ENCODE measurements at regions not wholly inside any gene's neighbourhood (a gene's known extent, or its start where the extent isn't known, plus 50 kb on each side); places are given as distances from the start of the nearest gene placed in this dataset.

- DNase-seq = no peak
Measured at GRCh38 chr7:155203059-155203881, 94.4 kb upstream of the INSIG1 start.

DNA sequence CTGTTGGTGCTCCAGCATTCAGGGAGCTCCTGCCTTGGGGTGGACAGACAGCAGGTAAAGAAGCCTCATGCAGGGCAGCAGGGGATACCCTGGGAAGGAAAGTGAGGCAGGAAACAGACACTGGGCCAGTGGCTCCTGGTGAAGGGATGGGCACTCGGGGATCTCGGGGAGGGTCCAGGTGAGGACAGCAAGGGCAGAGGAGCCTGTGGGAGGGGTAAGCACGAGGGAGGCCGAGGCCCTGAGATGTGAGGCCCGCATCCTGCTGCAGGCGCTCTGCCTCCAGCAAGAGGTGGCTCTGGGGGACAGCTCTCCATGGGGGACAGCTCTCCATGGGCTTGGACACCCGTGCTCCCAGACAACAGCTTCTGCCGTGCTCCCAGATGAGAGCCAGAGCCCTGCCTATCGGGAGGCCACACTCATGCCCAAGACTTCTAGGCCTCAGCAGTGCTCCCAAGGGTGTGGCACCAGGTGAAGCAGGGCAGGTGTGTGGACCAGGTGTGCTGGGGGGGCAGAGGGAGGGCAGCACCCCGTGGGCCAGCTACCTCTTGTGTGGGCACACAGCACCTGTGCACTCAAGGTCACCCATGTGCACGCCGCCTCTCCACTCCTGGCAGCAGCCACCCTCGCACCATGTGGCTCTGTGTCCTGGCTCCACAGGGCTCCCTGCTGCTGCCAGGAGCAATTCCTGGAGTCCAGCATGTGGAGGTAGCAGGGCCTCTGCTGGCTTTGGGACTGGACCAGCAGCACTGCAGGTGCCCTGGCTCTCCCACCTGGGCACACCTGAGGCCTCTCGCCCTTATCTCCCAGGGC, 93.6 kb upstream of the INSIG1 start:
- no peak for DNase-seq

GRCh38 chr7:155204744-155205367, 92.8 kb upstream of the INSIG1 start:
- DNase-seq = no peak

- peak; percentile 60 for DNase-seq
Measured at GRCh38 chr7:155205368-155206317, 92.0 kb upstream of the INSIG1 start.

DNA sequence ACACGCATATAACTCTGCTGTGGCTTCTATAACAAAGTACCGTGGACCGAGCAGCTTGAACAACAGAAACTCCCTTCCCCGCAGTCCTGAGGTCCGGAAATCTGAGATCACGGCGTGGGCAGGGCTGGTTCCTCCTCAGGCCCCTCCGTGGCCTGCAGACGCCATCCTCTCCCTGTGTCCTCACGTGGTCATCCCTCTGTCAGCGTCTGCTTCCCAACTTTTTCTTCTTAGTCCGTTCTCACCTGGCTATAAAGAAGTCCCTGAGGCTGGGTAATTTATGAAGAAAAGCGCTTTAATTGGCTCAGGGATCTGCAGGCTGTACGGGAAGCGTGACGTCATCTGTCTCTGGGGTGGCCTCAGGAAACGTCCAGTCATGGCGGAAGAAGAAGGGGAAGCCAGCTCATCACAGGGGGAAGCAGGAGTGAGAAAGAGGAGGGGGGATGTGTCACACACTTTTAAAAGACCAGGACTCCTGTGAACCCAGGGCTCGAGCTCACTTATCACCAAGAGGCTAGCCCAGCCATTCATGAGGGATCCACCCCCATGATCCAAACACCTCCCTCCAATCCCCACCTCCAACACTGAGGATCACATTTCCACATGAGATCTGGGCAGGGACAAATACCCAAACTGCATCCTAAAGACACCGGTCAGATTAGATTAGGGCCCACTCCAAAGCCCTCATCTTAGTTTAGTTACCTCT, 91.2 kb upstream of the INSIG1 start:
- peak; percentile 68 for DNase-seq

DNA sequence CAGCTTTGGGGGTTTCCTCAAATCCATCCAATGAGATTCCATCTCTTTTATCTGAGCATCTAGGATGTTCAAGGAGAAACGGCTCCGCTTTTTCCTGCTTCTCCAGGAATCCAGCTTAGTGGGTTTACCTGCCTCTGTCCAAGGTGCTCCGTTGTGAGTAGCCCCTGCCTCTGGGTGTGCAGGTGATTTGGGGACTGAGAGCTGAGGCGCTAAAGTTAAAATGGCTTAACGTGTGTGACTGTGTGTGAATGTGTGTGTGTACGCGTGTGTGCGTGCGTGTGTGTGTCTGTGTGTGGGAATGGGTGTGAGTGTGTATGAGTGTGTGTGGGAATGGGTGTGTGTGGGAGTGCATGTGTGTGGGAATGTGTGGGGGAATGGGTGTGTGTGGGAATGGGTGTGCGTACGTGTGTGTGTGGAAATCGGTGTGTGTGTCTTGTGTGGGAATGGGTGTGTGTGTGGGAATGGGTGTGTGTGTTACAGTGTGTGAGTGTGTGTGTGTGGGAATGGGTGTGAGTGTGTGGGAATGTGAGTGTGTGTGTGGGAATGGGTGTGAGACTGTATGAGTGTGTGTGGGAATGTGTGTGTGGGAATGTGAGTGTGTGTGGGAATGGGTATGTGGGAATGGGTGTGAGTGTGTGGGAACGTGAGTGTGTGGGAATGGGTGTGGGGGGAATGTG, 90.2 kb upstream of the INSIG1 start:
- no peak for DNase-seq

- no peak for DNase-seq
Measured at GRCh38 chr7:155208681-155209477, 88.8 kb upstream of the INSIG1 start.

DNA sequence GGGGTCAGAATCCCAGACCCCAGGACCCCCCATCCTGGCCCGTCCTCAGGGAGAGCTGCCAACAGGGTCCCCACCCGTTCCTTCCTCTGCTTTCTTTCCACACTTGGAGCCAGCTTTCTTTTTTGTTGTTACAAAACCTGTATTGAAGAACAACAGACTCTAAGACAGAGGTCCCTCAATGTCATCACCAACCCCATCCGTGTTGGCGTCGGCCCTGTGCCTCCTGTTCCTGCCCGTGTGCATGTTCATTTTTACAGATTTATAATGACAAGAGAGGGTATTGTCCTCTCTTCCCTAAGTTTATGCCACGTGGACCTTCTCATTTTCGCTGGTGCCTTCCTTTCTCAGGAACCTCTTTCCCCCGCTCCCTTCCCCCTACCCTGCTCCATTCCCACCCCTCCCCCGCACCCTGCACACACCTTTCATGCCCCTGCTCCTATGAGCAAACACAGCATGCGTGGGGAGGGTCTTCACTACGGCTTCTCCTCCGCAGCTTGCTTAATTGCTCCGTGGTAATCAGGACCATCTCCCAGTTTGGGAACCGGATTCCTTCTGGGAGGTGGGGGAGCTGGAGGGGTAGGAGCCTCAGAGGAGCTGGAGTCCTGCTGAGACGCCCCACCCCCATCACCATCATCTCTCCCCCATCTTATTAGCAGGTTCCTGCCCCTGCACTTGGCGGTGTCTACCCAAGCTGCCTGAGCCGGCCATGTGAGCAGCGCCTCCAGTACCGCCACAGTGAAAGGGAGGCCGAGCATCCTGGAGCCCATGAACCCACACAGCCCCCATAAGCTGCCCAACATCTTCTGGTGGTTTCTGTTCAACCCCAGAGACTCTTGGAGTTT, 88.0 kb upstream of the INSIG1 start:
- no peak for DNase-seq

DNA sequence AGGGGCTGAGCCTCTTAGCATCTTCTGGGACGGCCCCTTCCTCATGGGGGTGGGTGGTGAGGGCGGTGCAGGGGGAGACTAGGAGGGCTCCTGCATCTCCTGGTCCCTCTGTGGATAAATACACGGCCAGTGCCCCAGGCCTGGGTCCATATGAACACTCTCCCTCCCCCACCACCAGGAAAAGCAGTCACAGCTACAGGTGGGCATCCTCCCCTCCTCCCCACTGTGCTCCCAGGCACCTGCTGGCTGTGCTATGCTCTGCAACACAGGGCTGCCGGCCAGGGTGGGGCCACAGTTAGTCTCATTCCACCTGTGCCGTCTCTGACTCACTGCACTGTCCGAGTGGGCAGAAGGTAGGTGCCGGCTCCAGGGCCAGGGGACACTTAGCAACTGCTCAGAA, 87.3 kb upstream of the INSIG1 start:
- no peak for DNase-seq

- no peak for DNase-seq
Measured at GRCh38 chr7:155211173-155211572, 86.5 kb upstream of the INSIG1 start.

DNA sequence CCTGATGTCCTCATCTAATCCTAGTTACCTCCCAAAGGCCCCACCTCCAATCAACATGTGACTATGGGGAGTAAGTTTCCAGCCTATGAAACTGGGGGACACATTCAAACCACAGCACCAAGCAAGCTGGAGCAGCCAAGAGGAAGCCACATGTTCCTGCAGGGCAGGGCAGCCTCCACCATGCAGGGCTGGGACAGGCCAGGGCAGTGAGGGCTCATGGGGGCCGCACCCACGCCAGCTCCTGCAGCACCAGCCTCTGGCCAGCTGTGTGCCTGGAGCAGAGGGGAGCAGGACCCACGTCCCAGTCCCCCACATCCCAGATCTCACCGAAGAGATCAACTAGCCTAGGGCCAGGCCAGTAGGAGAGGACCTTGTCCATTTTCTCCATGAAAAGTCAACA, 85.9 kb upstream of the INSIG1 start:
- no peak for DNase-seq

- no peak for DNase-seq
Measured at GRCh38 chr7:155212301-155213015, 85.2 kb upstream of the INSIG1 start.

GRCh38 chr7:155213385-155213784, 84.3 kb upstream of the INSIG1 start:
- DNase-seq = no peak

- peak; percentile 36 for DNase-seq
Measured at GRCh38 chr7:155213955-155214740, 83.5 kb upstream of the INSIG1 start.

DNA sequence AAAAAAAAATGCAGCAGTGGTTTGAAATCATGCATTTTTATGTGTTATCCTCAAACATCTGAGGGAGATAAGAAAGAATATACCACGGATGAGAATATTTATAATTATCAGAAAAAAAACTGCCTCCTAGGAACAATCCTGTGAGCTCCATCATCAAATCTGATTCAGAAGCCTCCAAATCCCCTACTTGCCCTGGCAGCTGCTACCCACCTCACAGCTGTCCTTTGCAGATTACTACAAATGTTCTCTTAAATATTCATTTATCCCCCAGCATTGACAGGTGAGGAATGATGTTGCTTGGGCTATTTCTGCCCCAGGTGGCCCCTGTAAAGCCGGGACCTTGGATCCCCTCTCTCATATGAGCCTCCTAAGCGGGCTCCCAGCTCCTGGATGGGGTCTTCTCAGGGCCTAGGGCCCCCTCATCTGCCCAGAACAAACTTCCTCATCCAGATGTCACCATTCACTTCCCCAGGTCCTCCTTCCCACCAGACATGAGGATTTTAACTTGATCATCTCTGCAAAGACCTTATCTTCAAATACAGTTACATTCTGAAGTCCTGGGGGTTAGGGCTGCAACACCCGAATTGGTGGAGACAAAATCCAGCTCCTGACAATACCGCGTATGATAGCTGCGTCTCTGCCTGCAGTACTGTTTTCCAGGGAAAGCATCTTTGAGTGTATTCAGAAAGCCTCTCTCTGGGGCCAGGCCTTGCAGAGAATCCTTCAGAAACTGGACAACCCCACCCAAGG, 81.9 kb upstream of the INSIG1 start:
- DNase-seq = peak; percentile 70

DNA sequence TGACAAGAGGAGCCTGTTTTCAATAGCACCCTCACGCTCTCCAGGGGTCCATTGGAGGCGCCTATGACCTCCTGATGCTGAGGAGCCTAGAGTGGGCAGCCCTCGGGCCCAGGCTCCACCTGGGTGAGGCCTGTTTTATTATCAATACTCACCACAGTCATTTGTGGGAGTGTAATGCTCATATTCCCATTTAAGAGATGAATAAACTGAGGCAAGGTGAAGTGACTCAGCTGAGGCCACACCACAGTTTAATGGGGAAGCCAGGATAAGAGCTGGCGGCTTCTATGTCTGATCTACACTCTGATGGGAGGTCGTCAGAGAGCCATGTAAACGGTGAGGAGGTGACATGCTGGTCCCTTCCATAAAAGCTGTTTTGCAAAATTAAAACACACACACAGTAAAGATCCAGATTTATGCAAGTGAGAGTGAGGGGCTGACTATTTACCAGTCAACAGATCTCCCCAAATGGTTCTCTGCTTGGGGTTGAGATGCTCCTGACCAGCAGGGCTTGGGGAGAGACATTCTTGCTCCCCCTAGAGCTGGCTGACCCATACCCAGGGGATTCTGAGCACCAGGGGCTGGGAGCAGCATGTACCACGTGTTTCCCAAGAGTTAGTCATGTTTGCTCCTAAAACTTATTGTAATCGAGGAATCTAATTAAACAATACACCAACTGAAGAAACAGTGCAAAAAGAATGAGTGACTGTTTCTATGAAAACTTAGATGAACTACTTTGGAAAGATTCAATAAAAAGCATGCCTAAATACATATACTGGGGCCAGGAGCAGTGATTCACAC, 81.0 kb upstream of the INSIG1 start:
- DNase-seq = no peak

Measured in NCI-H82 (cell line).